HG02763 (cell line): ENCODE measurements at regions not wholly inside any gene's neighbourhood (a gene's known extent, or its start where the extent isn't known, plus 50 kb on each side); places are given as distances from the start of the nearest gene placed in this dataset.
"Not testable (repeated sequence)": the region's sequence is repeated elsewhere in the genome, so short reads cannot be mapped to it uniquely, and the experiment has no call there.

ENCODE experiments used
- ATAC-seq: cut with Tn5 transposase; IDR thresholded peaks from one replicate; pipeline ENCODE4 v1.9.1; 2021; ENCODE audit warnings: mild to moderate bottlenecking, moderate library complexity; ENCODE audit not compliant: unreplicated experiment

- ATAC-seq: not testable (repeated sequence)
Observed at GRCh38 chr9:87041553-87042235, 94.4 kb upstream of the GAS1 start.

GRCh38 chr9:87049929-87050608 lies 102.8 kb upstream of the GAS1 start:
- ATAC-seq: not testable (repeated sequence)

GRCh38 chr9:87054999-87055686 lies 107.8 kb upstream of the GAS1 start:
- no peak for ATAC-seq

- ATAC-seq: no peak
Observed at GRCh38 chr9:87059772-87060171, 112.5 kb upstream of the GAS1 start.

GRCh38 chr9:87062746-87063145 lies 115.4 kb upstream of the GAS1 start:
- no peak for ATAC-seq

GRCh38 chr9:87063246-87063645 lies 115.9 kb upstream of the GAS1 start:
- no peak for ATAC-seq

GRCh38 chr9:87063871-87064270 lies 116.6 kb upstream of the GAS1 start:
- ATAC-seq: no peak

- no peak for ATAC-seq
Observed at GRCh38 chr9:87064311-87064710, 117.0 kb upstream of the GAS1 start.

- ATAC-seq: no peak
Observed at GRCh38 chr9:87065981-87066380, 118.7 kb upstream of the GAS1 start.

- no peak for ATAC-seq
Observed at GRCh38 chr9:87067426-87067825, 120.1 kb upstream of the GAS1 start.

GRCh38 chr9:87068177-87068840 lies 121.0 kb upstream of the GAS1 start:
- ATAC-seq: no peak

GRCh38 chr9:87069690-87070089 lies 122.4 kb upstream of the GAS1 start:
- no peak for ATAC-seq

GRCh38 chr9:87070336-87070735 lies 123.0 kb upstream of the GAS1 start:
- ATAC-seq: no peak

GRCh38 chr9:87071473-87071872 lies 124.2 kb upstream of the GAS1 start:
- ATAC-seq: no peak

GRCh38 chr9:87073692-87074091 lies 126.4 kb upstream of the GAS1 start:
- no peak for ATAC-seq

GRCh38 chr9:87075537-87075936 lies 128.2 kb upstream of the GAS1 start:
- ATAC-seq: no peak

- no peak for ATAC-seq
Observed at GRCh38 chr9:87076825-87077224, 129.5 kb upstream of the GAS1 start.

GRCh38 chr9:87077986-87078385 lies 130.7 kb upstream of the GAS1 start:
- no peak for ATAC-seq

GRCh38 chr9:87080512-87081264 lies 133.4 kb upstream of the GAS1 start:
- ATAC-seq: no peak

GRCh38 chr9:87081503-87081902 lies 134.2 kb upstream of the GAS1 start:
- no peak for ATAC-seq

- ATAC-seq: no peak
Observed at GRCh38 chr9:87083986-87084385, 136.7 kb upstream of the GAS1 start.
